ENCODE measurements at regions not wholly inside any gene's neighbourhood (a gene's known extent, or its start where the extent isn't known, plus 50 kb on each side); places are given as distances from the start of the nearest gene placed in this dataset.

GRCh38 chr18:55864281-55864680 is 276.3 kb upstream of the TCF4 start:
- Histone ChIP-seq H3K27ac (ENCODE audit: low read depth, low read length) (no peak overlapping the region), H3F3A (ENCODE audit: insufficient read depth) (no peaks in the 10 kb centered on the region), H3K27me3 (ENCODE audit: low read length) (no peaks in the 10 kb centered on the region), H3K4me3 (ENCODE audit: insufficient read depth, low read length, poor library complexity, severe bottlenecking) (no peak overlapping the region), H3K79me2 (ENCODE audit: insufficient read depth, low read length) (no peaks in the 10 kb centered on the region), H3K9ac (ENCODE audit: low read length) (no peak overlapping the region), H2AFZ (ENCODE audit: low read depth, low read length, severe bottlenecking) (no peak overlapping the region), H3K4me2 (ENCODE audit: low read depth, low read length, poor library complexity, severe bottlenecking) (no peak overlapping the region), H4K20me1 (ENCODE audit: low read depth, low read length) (no peaks in the 10 kb centered on the region), H3K36me3 (ENCODE audit: low read length) (no peaks in the 10 kb centered on the region), H3K9me3 (ENCODE audit: insufficient read depth, low read length) (no peaks in the 10 kb centered on the region), H3K9me2 (replicated peaks; ENCODE audit: insufficient read depth, low read length) (no peaks in the 10 kb centered on the region)
- no peak for TF ChIP-seq CTCF (IDR thresholded peaks at IDR 0.05; ENCODE audit: insufficient read depth, low read length, poor library complexity, severe bottlenecking)
- no peak for TF ChIP-seq EZH2phosphoT487 (conservative IDR thresholded peaks at IDR 0.05; ENCODE audit: low read length)

GRCh38 chr18:55863876-55864275 is 275.9 kb upstream of the TCF4 start:
- H3K79me2 ChIP-seq (ENCODE audit: insufficient read depth, low read length), result no peaks in the 10 kb centered on the region
- H3K27me3 ChIP-seq (ENCODE audit: low read length), result no peaks in the 10 kb centered on the region
- H3K9ac ChIP-seq (ENCODE audit: low read length), result no peak overlapping the region
- H3K36me3 ChIP-seq (ENCODE audit: low read length), result no peaks in the 10 kb centered on the region
- H4K20me1 ChIP-seq (ENCODE audit: low read depth, low read length), result no peaks in the 10 kb centered on the region
- no peaks in the 10 kb centered on the region for H3K9me2 ChIP-seq (replicated peaks; ENCODE audit: insufficient read depth, low read length)
- H3K27ac ChIP-seq (ENCODE audit: low read depth, low read length), result no peak overlapping the region
- H3F3A ChIP-seq (ENCODE audit: insufficient read depth), result no peaks in the 10 kb centered on the region
- H2AFZ ChIP-seq (ENCODE audit: low read depth, low read length, severe bottlenecking), result no peak overlapping the region
- H3K9me3 ChIP-seq (ENCODE audit: insufficient read depth, low read length), result no peaks in the 10 kb centered on the region
- no peak overlapping the region for H3K4me3 ChIP-seq (ENCODE audit: insufficient read depth, low read length, poor library complexity, severe bottlenecking)
- TF ChIP-seq CTCF (IDR thresholded peaks at IDR 0.05; ENCODE audit: insufficient read depth, low read length, poor library complexity, severe bottlenecking) (no peak), EZH2phosphoT487 (conservative IDR thresholded peaks at IDR 0.05; ENCODE audit: low read length) (no peak)
- H3K4me2 ChIP-seq (ENCODE audit: low read depth, low read length, poor library complexity, severe bottlenecking), result no peak overlapping the region

- TF ChIP-seq CTCF (IDR thresholded peaks at IDR 0.05; ENCODE audit: insufficient read depth, low read length, poor library complexity, severe bottlenecking), result no peak
- Histone ChIP-seq H3K9me3 (ENCODE audit: insufficient read depth, low read length) (no peaks in the 10 kb centered on the region), H3K4me2 (ENCODE audit: low read depth, low read length, poor library complexity, severe bottlenecking) (no peak overlapping the region), H2AFZ (ENCODE audit: low read depth, low read length, severe bottlenecking) (no peak overlapping the region), H4K20me1 (ENCODE audit: low read depth, low read length) (no peaks in the 10 kb centered on the region), H3K79me2 (ENCODE audit: insufficient read depth, low read length) (no peaks in the 10 kb centered on the region), H3K4me3 (ENCODE audit: insufficient read depth, low read length, poor library complexity, severe bottlenecking) (no peak overlapping the region), H3F3A (ENCODE audit: insufficient read depth) (no peaks in the 10 kb centered on the region), H3K36me3 (ENCODE audit: low read length) (no peaks in the 10 kb centered on the region), H3K27me3 (ENCODE audit: low read length) (no peaks in the 10 kb centered on the region), H3K9ac (ENCODE audit: low read length) (no peak overlapping the region), H3K27ac (ENCODE audit: low read depth, low read length) (no peak overlapping the region), H3K9me2 (replicated peaks; ENCODE audit: insufficient read depth, low read length) (no peaks in the 10 kb centered on the region)
These were observed 275.4 kb upstream of the TCF4 start for GRCh38 chr18:55863391-55863706.

Measured in SU-DHL-6 (cell line).